HEK293 (cell line): ENCODE measurements at regions not wholly inside any gene's neighbourhood (a gene's known extent, or its start where the extent isn't known, plus 50 kb on each side); places are given as distances from the start of the nearest gene placed in this dataset.

Source experiments
- CTCF ChIA-PET: fragments of 350-600 bp; formaldehyde crosslinking; extraction: SDS; loops from one replicate; lab custom pipeline; 2021; ENCODE audit warnings: antibody characterized with exemption; lab: Yijun Ruan, JAX
- POLR2A ChIA-PET: fragments of 300-600 bp; formaldehyde crosslinking; extraction: SDS; loops from one replicate; lab custom pipeline; 2020; ENCODE audit warnings: antibody characterized with exemption, inconsistent platforms; lab: Yijun Ruan, JAX
- H3K27ac ChIP-seq: fragments of 200-500 bp; sonication (Bioruptor generic); 2 replicates; pipeline ENCODE4 v1.5.1; 2014; ENCODE audit warnings: low read depth, low read length, control low read depth, inconsistent platforms; ENCODE audit errors: extremely low read depth
- H3K36me3 ChIP-seq, 2 experiments: fragments of 200-500 bp in 1 of 2; sonication (Bioruptor generic) in 1 of 2; 1 replicate in 1 of 2; 2 replicates in 1 of 2; pipeline ENCODE4 v1.5.1; 2014 to 2017; ENCODE audit warnings: inconsistent platforms in 2 of 2, low read length in 2 of 2; ENCODE audit not compliant: control insufficient read depth in 2 of 2, insufficient read depth in 1 of 2
- H3K4me1 ChIP-seq: fragments of 200-500 bp; sonication (Bioruptor generic); 2 replicates; pipeline ENCODE4 v1.5.1; 2014; ENCODE audit warnings: mild to moderate bottlenecking, low read length, inconsistent platforms; ENCODE audit not compliant: control insufficient read depth, insufficient read depth
- H3K4me3 ChIP-seq: 2 replicates; pipeline ENCODE4 v1.5.1; 2011; ENCODE audit warnings: low read depth, mild to moderate bottlenecking, control low read depth, low read length, moderate library complexity
- H3K9me3 ChIP-seq: fragments of 200-500 bp; sonication (Bioruptor generic); 2 replicates; pipeline ENCODE4 v1.5.1; 2014; ENCODE audit warnings: low read depth, low read length, inconsistent platforms; ENCODE audit not compliant: control insufficient read depth, insufficient read depth
- BCL11B ChIP-seq: fragments of 450-650 bp; formaldehyde crosslinking; IDR thresholded peaks from 2 replicates; pipeline ENCODE4 v1.5.1; 2016; ENCODE audit warnings: low read depth, missing biosample characterization, missing genetic modification characterization
- GLIS2 ChIP-seq: fragments of 450-650 bp; formaldehyde crosslinking; IDR thresholded peaks from 2 replicates; pipeline ENCODE4 v1.5.1; 2016; ENCODE audit warnings: missing biosample characterization, missing genetic modification characterization
- HOXA7 ChIP-seq: sonication (generic); formaldehyde crosslinking; IDR thresholded peaks from 2 replicates; pipeline ENCODE4 v1.8.1; 2022; ENCODE audit warnings: missing genetic modification reagents, borderline replicate concordance
- OSR2 ChIP-seq: fragments of 450-650 bp; formaldehyde crosslinking; IDR thresholded peaks from 2 replicates; pipeline ENCODE4 v1.5.1; 2016; ENCODE audit warnings: missing biosample characterization, missing genetic modification characterization
- OVOL3 ChIP-seq: fragments of 450-650 bp; formaldehyde crosslinking; IDR thresholded peaks from 2 replicates; pipeline ENCODE4 v1.5.1; 2016; ENCODE audit warnings: missing biosample characterization, missing genetic modification characterization
- PRDM2 ChIP-seq: fragments of 450-650 bp; formaldehyde crosslinking; IDR thresholded peaks from 2 replicates; pipeline ENCODE4 v1.5.1; 2016; ENCODE audit warnings: missing biosample characterization, missing genetic modification characterization, borderline replicate concordance
- SALL2 ChIP-seq: fragments of 450-650 bp; formaldehyde crosslinking; IDR thresholded peaks from 2 replicates; pipeline ENCODE4 v1.5.0; 2017; ENCODE audit warnings: missing biosample characterization, mild to moderate bottlenecking, missing genetic modification characterization, borderline replicate concordance
- ZBTB44 ChIP-seq: fragments of 450-650 bp; IDR thresholded peaks from 2 replicates; pipeline ENCODE4 v1.5.1; 2018; ENCODE audit warnings: missing biosample characterization, mild to moderate bottlenecking, missing genetic modification characterization
- ZNF157 ChIP-seq: fragments of 450-650 bp; formaldehyde crosslinking; IDR thresholded peaks from 2 replicates; pipeline ENCODE4 v1.5.1; 2016; ENCODE audit warnings: missing biosample characterization, missing genetic modification characterization
- ZNF175 ChIP-seq: fragments of 450-650 bp; formaldehyde crosslinking; IDR thresholded peaks from 2 replicates; pipeline ENCODE4 v1.5.1; 2016; ENCODE audit warnings: missing biosample characterization, missing genetic modification characterization
- ZNF184 ChIP-seq: fragments of 450-650 bp; IDR thresholded peaks from 2 replicates; pipeline ENCODE4 v1.5.1; 2018; ENCODE audit warnings: missing biosample characterization, mild to moderate bottlenecking, missing genetic modification characterization
- ZNF2 ChIP-seq: fragments of 450-650 bp; formaldehyde crosslinking; IDR thresholded peaks from 2 replicates; pipeline ENCODE4 v1.5.1; 2016; ENCODE audit warnings: missing biosample characterization, missing genetic modification characterization
- ZNF202 ChIP-seq: fragments of 450-650 bp; formaldehyde crosslinking; IDR thresholded peaks from 2 replicates; pipeline ENCODE4 v1.5.1; 2016; ENCODE audit warnings: missing biosample characterization, missing genetic modification characterization, borderline replicate concordance
- ZNF223 ChIP-seq: fragments of 450-650 bp; formaldehyde crosslinking; IDR thresholded peaks from 2 replicates; pipeline ENCODE4 v1.5.1; 2016; ENCODE audit warnings: missing biosample characterization, missing genetic modification characterization
- ZNF24 ChIP-seq: fragments of 450-650 bp; formaldehyde crosslinking; IDR thresholded peaks from 2 replicates; pipeline ENCODE4 v1.5.1; 2016; ENCODE audit warnings: missing biosample characterization, missing genetic modification characterization
- ZNF335 ChIP-seq: fragments of 450-650 bp; formaldehyde crosslinking; conservative IDR thresholded peaks from 2 replicates; pipeline ENCODE4 v1.5.1; 2016; ENCODE audit warnings: missing biosample characterization, missing genetic modification characterization
- ZNF416 ChIP-seq: fragments of 450-650 bp; formaldehyde crosslinking; IDR thresholded peaks from 2 replicates; pipeline ENCODE4 v1.5.1; 2016; ENCODE audit warnings: missing biosample characterization, missing genetic modification characterization
- ZNF423 ChIP-seq: fragments of 450-650 bp; formaldehyde crosslinking; IDR thresholded peaks from 2 replicates; pipeline ENCODE4 v1.5.1; 2016; ENCODE audit warnings: missing biosample characterization, missing genetic modification characterization
- ZNF558 ChIP-seq: fragments of 450-650 bp; formaldehyde crosslinking; IDR thresholded peaks from 2 replicates; pipeline ENCODE4 v1.5.1; 2016; ENCODE audit warnings: missing biosample characterization, missing genetic modification characterization
- ZNF654 ChIP-seq: fragments of 450-650 bp; formaldehyde crosslinking; IDR thresholded peaks from 2 replicates; pipeline ENCODE4 v1.5.1; 2016; ENCODE audit warnings: low read depth, missing biosample characterization, missing genetic modification characterization
- ZNF701 ChIP-seq: fragments of 450-650 bp; formaldehyde crosslinking; IDR thresholded peaks from 2 replicates; pipeline ENCODE4 v1.5.1; 2016; ENCODE audit warnings: missing biosample characterization, missing genetic modification characterization
- ZNF768 ChIP-seq: fragments of 450-650 bp; formaldehyde crosslinking; IDR thresholded peaks from 2 replicates; pipeline ENCODE4 v1.5.1; 2018; ENCODE audit warnings: missing biosample characterization, mild to moderate bottlenecking, missing genetic modification characterization
- TF ChIP-seq, protein P1 (sequence below): fragments of 450-650 bp; formaldehyde crosslinking; IDR thresholded peaks from 2 replicates; pipeline ENCODE4 v1.5.1; 2016; ENCODE audit warnings: missing biosample characterization, missing genetic modification characterization
- TF ChIP-seq, protein P2 (sequence below): fragments of 450-650 bp; formaldehyde crosslinking; IDR thresholded peaks from 2 replicates; pipeline ENCODE4; 2016; ENCODE audit warnings: missing biosample characterization, missing genetic modification characterization
- TF ChIP-seq, protein P3 (sequence below): fragments of 450-650 bp; formaldehyde crosslinking; IDR thresholded peaks from 2 replicates; pipeline ENCODE4 v1.5.1; 2016; ENCODE audit warnings: missing biosample characterization, missing genetic modification characterization

- H3K36me3 ChIP-seq = no peaks in the 10 kb centered on the region
- TF ChIP-seq ZBTB44 (tag by site-specific recombination) (no peak), ZNF184 (tag by site-specific recombination) (no peak), ZNF416 (tag by site-specific recombination) (no peak), ZNF157 (tag by site-specific recombination) (no peak), OVOL3 (tag by site-specific recombination) (no peak), ZNF2 (no peak), PRDM2 (tag by site-specific recombination) (no peak), BCL11B (tag by site-specific recombination) (no peak), ZNF654 (no peak), ZNF768 (tag by site-specific recombination) (no peak), OSR2 (no peak), HOXA7 (no peak), ZNF335 (tag by site-specific recombination) (no peak), ZNF202 (no peak), GLIS2 (no peak), ZNF175 (tag by site-specific recombination) (no peak), ZNF24 (no peak)
- TF ChIP-seq, protein P1, sequence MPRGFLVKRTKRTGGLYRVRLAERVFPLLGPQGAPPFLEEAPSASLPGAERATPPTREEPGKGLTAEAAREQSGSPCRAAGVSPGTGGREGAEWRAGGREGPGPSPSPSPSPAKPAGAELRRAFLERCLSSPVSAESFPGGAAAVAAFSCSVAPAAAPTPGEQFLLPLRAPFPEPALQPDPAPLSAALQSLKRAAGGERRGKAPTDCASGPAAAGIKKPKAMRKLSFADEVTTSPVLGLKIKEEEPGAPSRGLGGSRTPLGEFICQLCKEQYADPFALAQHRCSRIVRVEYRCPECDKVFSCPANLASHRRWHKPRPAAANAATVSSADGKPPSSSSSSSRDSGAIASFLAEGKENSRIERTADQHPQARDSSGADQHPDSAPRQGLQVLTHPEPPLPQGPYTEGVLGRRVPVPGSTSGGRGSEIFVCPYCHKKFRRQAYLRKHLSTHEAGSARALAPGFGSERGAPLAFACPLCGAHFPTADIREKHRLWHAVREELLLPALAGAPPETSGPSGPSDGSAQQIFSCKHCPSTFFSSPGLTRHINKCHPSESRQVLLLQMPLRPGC (tag by site-specific recombination) = no peak
- no peak overlapping the region for H3K4me3 ChIP-seq
- ChIA-PET CTCF (no interaction called here), POLR2A (no interaction called here)
- H3K4me1 ChIP-seq = no peaks in the 10 kb centered on the region
- no peaks in the 10 kb centered on the region for H3K9me3 ChIP-seq
- H3K27ac ChIP-seq = no peak overlapping the region
Measured at GRCh38 chr3:78070188-78070587, 1030.3 kb downstream of the ROBO2 start.

DNA sequence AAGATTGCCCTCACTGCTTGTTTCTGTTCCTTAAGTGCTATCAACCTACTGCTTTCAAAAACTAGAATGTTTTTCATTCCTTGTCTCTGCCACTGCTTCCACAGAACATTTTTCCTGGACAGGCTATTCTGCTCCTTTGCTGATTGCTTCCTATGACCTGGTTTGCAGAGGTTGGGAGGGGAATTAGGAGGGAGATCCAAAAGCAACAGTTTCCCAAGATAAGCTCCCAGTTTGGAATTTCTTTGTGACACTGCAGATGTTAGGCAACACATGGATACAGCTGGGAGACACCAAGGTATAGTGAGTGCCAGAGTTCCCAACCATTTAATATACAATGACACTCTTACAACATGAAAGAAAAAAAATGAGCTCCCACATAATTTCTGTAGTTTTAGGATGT lies 1036.5 kb downstream of the ROBO2 start:
- no peaks in the 10 kb centered on the region for H3K4me1 ChIP-seq
- no peaks in the 10 kb centered on the region for H3K36me3 ChIP-seq
- no peak overlapping the region for H3K27ac ChIP-seq
- H3K9me3 ChIP-seq = no peaks in the 10 kb centered on the region
- ChIA-PET POLR2A (no interaction called here), CTCF (no interaction called here)
- no peak overlapping the region for H3K4me3 ChIP-seq
- TF ChIP-seq, protein P2, sequence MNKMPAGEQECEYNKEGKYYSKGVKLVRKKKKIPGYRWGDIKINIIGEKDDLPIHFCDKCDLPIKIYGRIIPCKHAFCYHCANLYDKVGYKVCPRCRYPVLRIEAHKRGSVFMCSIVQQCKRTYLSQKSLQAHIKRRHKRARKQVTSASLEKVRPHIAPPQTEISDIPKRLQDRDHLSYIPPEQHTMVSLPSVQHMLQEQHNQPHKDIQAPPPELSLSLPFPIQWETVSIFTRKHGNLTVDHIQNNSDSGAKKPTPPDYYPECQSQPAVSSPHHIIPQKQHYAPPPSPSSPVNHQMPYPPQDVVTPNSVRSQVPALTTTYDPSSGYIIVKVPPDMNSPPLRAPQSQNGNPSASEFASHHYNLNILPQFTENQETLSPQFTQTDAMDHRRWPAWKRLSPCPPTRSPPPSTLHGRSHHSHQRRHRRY = no peak
- TF ChIP-seq, protein P3, sequence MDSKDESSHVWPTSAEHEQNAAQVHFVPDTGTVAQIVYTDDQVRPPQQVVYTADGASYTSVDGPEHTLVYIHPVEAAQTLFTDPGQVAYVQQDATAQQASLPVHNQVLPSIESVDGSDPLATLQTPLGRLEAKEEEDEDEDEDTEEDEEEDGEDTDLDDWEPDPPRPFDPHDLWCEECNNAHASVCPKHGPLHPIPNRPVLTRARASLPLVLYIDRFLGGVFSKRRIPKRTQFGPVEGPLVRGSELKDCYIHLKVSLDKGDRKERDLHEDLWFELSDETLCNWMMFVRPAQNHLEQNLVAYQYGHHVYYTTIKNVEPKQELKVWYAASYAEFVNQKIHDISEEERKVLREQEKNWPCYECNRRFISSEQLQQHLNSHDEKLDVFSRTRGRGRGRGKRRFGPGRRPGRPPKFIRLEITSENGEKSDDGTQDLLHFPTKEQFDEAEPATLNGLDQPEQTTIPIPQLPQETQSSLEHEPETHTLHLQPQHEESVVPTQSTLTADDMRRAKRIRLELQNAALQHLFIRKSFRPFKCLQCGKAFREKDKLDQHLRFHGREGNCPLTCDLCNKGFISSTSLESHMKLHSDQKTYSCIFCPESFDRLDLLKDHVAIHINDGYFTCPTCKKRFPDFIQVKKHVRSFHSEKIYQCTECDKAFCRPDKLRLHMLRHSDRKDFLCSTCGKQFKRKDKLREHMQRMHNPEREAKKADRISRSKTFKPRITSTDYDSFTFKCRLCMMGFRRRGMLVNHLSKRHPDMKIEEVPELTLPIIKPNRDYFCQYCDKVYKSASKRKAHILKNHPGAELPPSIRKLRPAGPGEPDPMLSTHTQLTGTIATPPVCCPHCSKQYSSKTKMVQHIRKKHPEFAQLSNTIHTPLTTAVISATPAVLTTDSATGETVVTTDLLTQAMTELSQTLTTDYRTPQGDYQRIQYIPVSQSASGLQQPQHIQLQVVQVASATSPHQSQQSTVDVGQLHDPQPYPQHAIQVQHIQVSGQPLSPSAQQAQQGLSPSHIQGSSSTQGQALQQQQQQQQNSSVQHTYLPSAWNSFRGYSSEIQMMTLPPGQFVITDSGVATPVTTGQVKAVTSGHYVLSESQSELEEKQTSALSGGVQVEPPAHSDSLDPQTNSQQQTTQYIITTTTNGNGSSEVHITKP (tag by site-specific recombination) = no peak
- TF ChIP-seq ZNF223 (no peak), SALL2 (tag by site-specific recombination) (no peak), ZNF423 (tag by site-specific recombination) (no peak), ZNF558 (no peak), ZNF701 (no peak)
